GM23338 (cell line): ENCODE measurements at regions not wholly inside any gene's neighbourhood (a gene's known extent, or its start where the extent isn't known, plus 50 kb on each side); places are given as distances from the start of the nearest gene placed in this dataset.

ENCODE experiments used
- ATAC-seq: fragments of 200-7000 bp; cut with Tn5 transposase; 3 replicates; pipeline ENCODE4 v1.9.1; 2020
- DNase-seq: peaks from one replicate; pipeline ENCODE4 v3.0.0-alpha.2; 2015; ENCODE audit warnings: low spot score
- H2AFZ ChIP-seq: fragments of 200-600 bp; sonication (generic); 2 replicates; pipeline ENCODE4 v1.8.0; 2016; ENCODE audit warnings: antibody characterized with exemption, mild to moderate bottlenecking, moderate library complexity
- H3F3A ChIP-seq: fragments of 200-600 bp; sonication (generic); replicated peaks from 2 replicates; pipeline ENCODE4 v1.8.0; 2017; ENCODE audit warnings: antibody characterized with exemption, mixed run types, low read depth
- H3K27ac ChIP-seq: fragments of 200-600 bp; sonication (generic); 2 replicates; pipeline ENCODE4 v1.6.1; 2016; ENCODE audit warnings: low read depth
- H3K27me3 ChIP-seq: fragments of 200-600 bp; sonication (generic); 2 replicates; pipeline ENCODE4 v1.8.0; 2016; ENCODE audit warnings: mild to moderate bottlenecking, mixed run types, moderate library complexity; ENCODE audit not compliant: insufficient read depth
- H3K36me3 ChIP-seq: fragments of 200-600 bp; sonication (generic); 2 replicates; pipeline ENCODE4 v1.8.0; 2016; ENCODE audit warnings: mild to moderate bottlenecking; ENCODE audit not compliant: insufficient read depth
- H3K4me1 ChIP-seq: fragments of 200-600 bp; sonication (generic); 2 replicates; pipeline ENCODE4 v1.8.0; 2016; ENCODE audit warnings: mild to moderate bottlenecking, moderate library complexity; ENCODE audit not compliant: insufficient read depth
- H3K4me2 ChIP-seq: fragments of 200-600 bp; sonication (generic); 2 replicates; pipeline ENCODE4 v1.7.1; 2017; ENCODE audit warnings: mixed run types
- H3K4me3 ChIP-seq: fragments of 200-600 bp; sonication (generic); 2 replicates; pipeline ENCODE4 v1.6.1; 2016; ENCODE audit warnings: mixed run types
- H3K79me2 ChIP-seq: fragments of 200-600 bp; sonication (generic); replicated peaks from 2 replicates; pipeline ENCODE4 v1.8.0; 2017; ENCODE audit warnings: mild to moderate bottlenecking; ENCODE audit not compliant: insufficient read depth
- H3K9me2 ChIP-seq: fragments of 200-600 bp; sonication (generic); 2 replicates; pipeline ENCODE4 v1.8.0; 2017; ENCODE audit not compliant: insufficient read depth
- H4K20me1 ChIP-seq: fragments of 200-600 bp; sonication (generic); replicated peaks from 2 replicates; pipeline ENCODE4 v1.8.0; 2017; ENCODE audit warnings: mild to moderate bottlenecking; ENCODE audit not compliant: insufficient read depth
- H3K27ac Mint-ChIP-seq: 2 replicates; pipeline ENCODE4 v1.8.0; 2020; ENCODE audit warnings: inconsistent platforms, mild to moderate bottlenecking, moderate library complexity, mixed read lengths
- H3K27me3 Mint-ChIP-seq: 3 replicates; pipeline ENCODE4 v1.8.0; 2022; ENCODE audit warnings: low read depth, mild to moderate bottlenecking, moderate library complexity, mixed read lengths, inconsistent platforms; ENCODE audit not compliant: insufficient read depth, poor library complexity
- H3K36me3 Mint-ChIP-seq: 3 replicates; pipeline ENCODE4 v1.8.0; 2021; ENCODE audit warnings: low read depth, mild to moderate bottlenecking, inconsistent platforms, moderate library complexity, mixed read lengths
- H3K4me1 Mint-ChIP-seq: 3 replicates; pipeline ENCODE4 v1.8.0; 2020; ENCODE audit warnings: mild to moderate bottlenecking, inconsistent platforms, mixed read lengths
- H3K4me3 Mint-ChIP-seq: 3 replicates; pipeline ENCODE4 v1.8.0; 2021; ENCODE audit warnings: moderate library complexity, mild to moderate bottlenecking, inconsistent platforms, mixed read lengths
- H3K9me3 Mint-ChIP-seq: 3 replicates; pipeline ENCODE4 v1.8.0; 2020; ENCODE audit warnings: moderate library complexity, mild to moderate bottlenecking, inconsistent platforms, mixed read lengths
- CREB1 ChIP-seq: fragments of 250-450 bp; sonication (Bioruptor Pico); IDR thresholded peaks from 2 replicates; pipeline ENCODE4 v1.5.0; 2020; ENCODE audit warnings: low read depth, mild to moderate bottlenecking, moderate library complexity
- CTCF ChIP-seq, 2 experiments: fragments of 200-600 bp in 1 of 2; sonication (generic) in 1 of 2; conservative IDR thresholded peaks; 2 replicates each; pipeline versions ENCODE4 v1.5.1 to v1.6.1; 2016 to 2017; ENCODE audit warnings: antibody characterized with exemption in 2 of 2, low read depth in 2 of 2, mild to moderate bottlenecking in 2 of 2, moderate library complexity in 1 of 2
- ETS1 ChIP-seq: IDR thresholded peaks from 2 replicates; pipeline ENCODE4 v1.6.1; 2016; ENCODE audit warnings: antibody characterized with exemption
- EZH2 ChIP-seq: fragments of 200-600 bp; sonication (generic); IDR thresholded peaks from one replicate; pipeline ENCODE4 v1.8.0; 2017; ENCODE audit warnings: antibody characterized with exemption, mild to moderate bottlenecking, low read depth; ENCODE audit not compliant: unreplicated experiment
- EZH2phosphoT487 ChIP-seq: fragments of 200-600 bp; sonication (generic); IDR thresholded peaks from one replicate; pipeline ENCODE4 v1.8.1; 2018; ENCODE audit warnings: antibody characterized with exemption; ENCODE audit not compliant: unreplicated experiment
- JUNB ChIP-seq: IDR thresholded peaks from one replicate; pipeline ENCODE4 v1.6.1; 2016; ENCODE audit warnings: antibody characterized with exemption; ENCODE audit not compliant: unreplicated experiment
- NANOG ChIP-seq: IDR thresholded peaks from 2 replicates; pipeline ENCODE4 v1.6.1; 2016; ENCODE audit warnings: antibody characterized with exemption, borderline replicate concordance
- POLR2AphosphoS5 ChIP-seq: IDR thresholded peaks from 2 replicates; pipeline ENCODE4 v1.6.1; 2016; ENCODE audit warnings: antibody characterized with exemption, low read depth
- REST ChIP-seq: IDR thresholded peaks from one replicate; pipeline ENCODE4 v1.6.1; 2018; ENCODE audit warnings: antibody characterized with exemption; ENCODE audit not compliant: unreplicated experiment
- STAT1 ChIP-seq: IDR thresholded peaks from one replicate; pipeline ENCODE4 v1.6.1; 2016; ENCODE audit warnings: antibody characterized with exemption; ENCODE audit not compliant: unreplicated experiment
- ZNF114 ChIP-seq: fragments of 250-450 bp; sonication (Bioruptor Pico); IDR thresholded peaks from 2 replicates; pipeline ENCODE4 v1.5.0; 2020; ENCODE audit warnings: mild to moderate bottlenecking, moderate library complexity
- ZNF331 ChIP-seq: fragments of 250-450 bp; sonication (Bioruptor Pico); IDR thresholded peaks from 2 replicates; pipeline ENCODE4 v1.5.0; 2020; ENCODE audit warnings: low read depth, mild to moderate bottlenecking, moderate library complexity
- ZNF462 ChIP-seq: fragments of 250-450 bp; sonication (Bioruptor Pico); IDR thresholded peaks from 2 replicates; pipeline ENCODE4 v1.5.0; 2020; ENCODE audit warnings: mild to moderate bottlenecking, moderate library complexity

DNA sequence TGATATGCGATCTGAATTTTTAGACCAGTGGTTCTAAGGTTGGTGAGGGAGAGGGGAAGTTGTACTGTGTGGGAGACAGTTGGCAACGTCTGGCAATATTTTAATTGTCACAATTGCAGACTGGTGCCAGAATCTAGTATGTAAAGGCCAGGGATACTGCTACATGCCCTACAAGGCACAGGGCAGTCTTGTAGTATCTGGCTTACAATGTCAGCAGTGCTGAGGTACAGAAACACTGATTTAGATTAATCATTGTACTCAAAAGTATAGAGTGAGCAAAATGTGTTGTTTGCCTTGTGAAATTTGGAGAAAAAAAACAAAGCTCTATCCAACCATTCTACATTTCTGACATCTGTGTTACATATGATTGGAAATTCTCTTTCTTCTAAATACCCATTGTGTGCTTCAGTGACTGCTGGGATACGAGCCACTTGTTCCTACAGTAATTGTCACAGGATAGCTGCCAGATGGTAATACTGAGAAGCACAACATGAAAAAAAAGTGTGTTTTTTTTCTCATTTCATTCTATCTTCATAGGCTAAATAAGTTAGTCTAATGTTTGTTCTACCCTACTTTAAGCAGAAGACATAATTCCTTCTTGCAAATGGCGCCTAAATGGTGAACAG, 526.7 kb upstream of the AGA start:
- H2AFZ ChIP-seq, result no peak overlapping the region
- H3K27ac Mint-ChIP-seq, result no peak overlapping the region
- no peaks in the 10 kb centered on the region for H3K27me3 Mint-ChIP-seq
- no peaks in the 10 kb centered on the region for H3K9me2 ChIP-seq
- no peaks in the 10 kb centered on the region for H3K36me3 Mint-ChIP-seq
- H3K27me3 ChIP-seq, result no peaks in the 10 kb centered on the region
- H3K79me2 ChIP-seq, result no peaks in the 10 kb centered on the region
- no peaks in the 10 kb centered on the region for H3K4me1 Mint-ChIP-seq
- no peak for TF ChIP-seq ZNF331
- no peak for TF ChIP-seq REST
- TF ChIP-seq ETS1, result no peak
- no peak for TF ChIP-seq EZH2phosphoT487
- TF ChIP-seq CREB1, result no peak
- no peak for TF ChIP-seq CTCF (conservative IDR thresholded peaks at IDR 0.05; ENCODE audit: low read depth in 2 of 2)
- no peak for TF ChIP-seq POLR2AphosphoS5
- TF ChIP-seq ZNF114 (CRISPR knock-in tag), result no peak
- no peak for TF ChIP-seq JUNB
- TF ChIP-seq STAT1, result no peak
- no peak for TF ChIP-seq EZH2
- TF ChIP-seq ZNF462 (CRISPR knock-in tag), result no peak
- no peak for TF ChIP-seq NANOG
- H3K9me3 Mint-ChIP-seq, result no peaks in the 10 kb centered on the region
- ATAC-seq (no peak), DNase-seq (no peak)
- no peak overlapping the region for H3K4me2 ChIP-seq
- no peaks in the 10 kb centered on the region for H3F3A ChIP-seq
- H4K20me1 ChIP-seq, result no peaks in the 10 kb centered on the region
- no peaks in the 10 kb centered on the region for H3K4me1 ChIP-seq
- no peaks in the 10 kb centered on the region for H3K36me3 ChIP-seq
- H3K4me3 ChIP-seq, result no peak overlapping the region
- no peak overlapping the region for H3K27ac ChIP-seq
- no peak overlapping the region for H3K4me3 Mint-ChIP-seq
